H1 (cell line): ENCODE measurements at regions not wholly inside any gene's neighbourhood (a gene's known extent, or its start where the extent isn't known, plus 50 kb on each side); places are given as distances from the start of the nearest gene placed in this dataset.

Source experiments
- CTCF ChIA-PET: fragments of 300-600 bp; sonication (Branson Sonifier 250); formaldehyde crosslinking; loops from one replicate; lab custom pipeline; 2021; ENCODE audit not compliant: partially characterized antibody; lab: Charles Lee
- POLR2A ChIA-PET: fragments of 300-600 bp; sonication (Branson Sonifier 250); formaldehyde crosslinking; loops from one replicate; lab custom pipeline; 2021; ENCODE audit warnings: inconsistent platforms; ENCODE audit not compliant: partially characterized antibody; lab: Charles Lee
- DNase-seq, 2 experiments: peaks; one replicate each; pipeline versions ENCODE4 v3.0.0 to v3.0.0-alpha.2; 2010 to 2022; ENCODE audit warnings: low spot score in 2 of 2, low read depth in 1 of 2, mixed read lengths in 1 of 2
- FAIRE-seq: peaks from 2 replicates; lab custom pipeline; 2011; peaks lifted over from hg19 to GRCh38; lab: Jason Lieb, UNC
- H2AFZ ChIP-seq: 2 replicates; pipeline ENCODE4 v1.8.1; 2012; ENCODE audit warnings: low read length, inconsistent platforms
- H2AK5ac ChIP-seq: 2 replicates; pipeline ENCODE4 v1.6.1; 2013; ENCODE audit warnings: low read depth, low read length
- H2BK120ac ChIP-seq: replicated peaks from 2 replicates; pipeline ENCODE3; 2013; ENCODE audit warnings: low read depth, low read length, inconsistent platforms
- H2BK12ac ChIP-seq: 2 replicates; pipeline ENCODE4 v1.6.1; 2013; ENCODE audit warnings: low read depth, low read length
- H2BK15ac ChIP-seq: 2 replicates; pipeline ENCODE4 v1.6.1; 2013; ENCODE audit warnings: low read length
- H2BK20ac ChIP-seq: 2 replicates; pipeline ENCODE4 v1.6.1; 2013; ENCODE audit warnings: low read length
- H2BK5ac ChIP-seq: 2 replicates; pipeline ENCODE4 v1.6.1; 2013; ENCODE audit warnings: low read depth, low read length
- H3K14ac ChIP-seq: 2 replicates; pipeline ENCODE4 v1.6.1; 2013; ENCODE audit warnings: inconsistent platforms; ENCODE audit not compliant: insufficient read length
- H3K18ac ChIP-seq: 2 replicates; pipeline ENCODE4 v1.6.1; 2013; ENCODE audit warnings: low read length; ENCODE audit errors: extremely low read depth
- H3K23ac ChIP-seq: 2 replicates; pipeline ENCODE4 v1.6.1; 2013; ENCODE audit warnings: inconsistent platforms; ENCODE audit not compliant: insufficient read length
- H3K23me2 ChIP-seq: 2 replicates; pipeline ENCODE4 v1.6.1; 2013; ENCODE audit warnings: low read depth, low read length
- H3K27ac ChIP-seq: 2 replicates; pipeline ENCODE4 v1.6.1; 2011; ENCODE audit warnings: low read depth, low read length, inconsistent platforms
- H3K27me3 ChIP-seq, 4 experiments: replicated peaks in 1 of 4; 1 replicate in 1 of 4; 2 replicates in 3 of 4; pipeline versions ENCODE4 v1.6.1 to v1.8.1; 2011 to 2013; ENCODE audit warnings: low read length in 3 of 4, mild to moderate bottlenecking in 3 of 4, inconsistent platforms in 2 of 4, mixed read lengths in 2 of 4, moderate library complexity in 1 of 4; ENCODE audit not compliant: control insufficient read depth in 3 of 4, insufficient read depth in 3 of 4; ENCODE audit errors: extremely low read depth in 1 of 4
- H3K36me3 ChIP-seq, 4 experiments: 2 replicates each; pipeline versions ENCODE4 v1.6.1 to v1.8.1; 2011 to 2013; ENCODE audit warnings: mild to moderate bottlenecking in 4 of 4, low read length in 3 of 4, moderate library complexity in 2 of 4, control low read depth in 1 of 4, inconsistent platforms in 1 of 4; ENCODE audit not compliant: insufficient read depth in 4 of 4, control insufficient read depth in 2 of 4
- H3K4ac ChIP-seq: replicated peaks from 2 replicates; pipeline ENCODE3; 2013; ENCODE audit warnings: low read length, low read depth, mixed read lengths, inconsistent platforms; ENCODE audit not compliant: insufficient read length
- H3K4me1 ChIP-seq, 4 experiments: replicated peaks in 1 of 4; 1 replicate in 1 of 4; 2 replicates in 3 of 4; pipeline versions ENCODE4 v1.6.1 to v1.8.1; 2011 to 2013; ENCODE audit warnings: low read length in 3 of 4, inconsistent platforms in 2 of 4, mixed read lengths in 1 of 4; ENCODE audit not compliant: insufficient read depth in 4 of 4, control insufficient read depth in 3 of 4
- H3K4me2 ChIP-seq, 2 experiments: 2 replicates each; pipeline versions ENCODE4 v1.6.1 to v1.8.1; 2011 to 2013; ENCODE audit warnings: low read depth in 2 of 2, low read length in 2 of 2, control low read depth in 1 of 2, inconsistent platforms in 1 of 2, mild to moderate bottlenecking in 1 of 2; ENCODE audit not compliant: insufficient read depth in 1 of 2
- H3K4me3 ChIP-seq, 4 experiments: fragments of 200-600, 300-600 bp in 1 of 4; sonication (generic), shearing (Covaris generic), sonication (Bioruptor Twin) in 1 of 4; 2 replicates each; pipeline versions ENCODE4 v1.5.1 to v1.8.1; 2011 to 2016; ENCODE audit warnings: low read length in 4 of 4, low read depth in 3 of 4, control low read depth in 2 of 4, inconsistent platforms in 2 of 4, mild to moderate bottlenecking in 2 of 4, mixed read lengths in 1 of 4, moderate library complexity in 1 of 4; ENCODE audit not compliant: insufficient read depth in 2 of 4; ENCODE audit errors: extremely low read depth in 1 of 4
- H3K56ac ChIP-seq: replicated peaks from 2 replicates; pipeline ENCODE3; 2013; ENCODE audit warnings: low read depth, mild to moderate bottlenecking, mixed read lengths, low read length, inconsistent platforms; ENCODE audit not compliant: insufficient read length
- H3K79me1 ChIP-seq: 2 replicates; pipeline ENCODE4 v1.6.1; 2013; ENCODE audit warnings: low read depth, low read length, control low read depth
- H3K79me2 ChIP-seq, 2 experiments: 2 replicates each; pipeline versions ENCODE4 v1.6.1 to v1.8.1; 2012 to 2013; ENCODE audit warnings: low read length in 2 of 2, mild to moderate bottlenecking in 2 of 2, inconsistent platforms in 1 of 2; ENCODE audit not compliant: insufficient read depth in 2 of 2, control insufficient read depth in 1 of 2
- H3K9ac ChIP-seq, 4 experiments: replicated peaks in 1 of 4; 1 replicate in 1 of 4; 2 replicates in 3 of 4; pipeline versions ENCODE4 v1.6.1 to v1.8.1; 2011 to 2013; ENCODE audit warnings: low read depth in 3 of 4, low read length in 3 of 4, control low read depth in 2 of 4, mild to moderate bottlenecking in 2 of 4, moderate library complexity in 2 of 4, inconsistent platforms in 1 of 4; ENCODE audit errors: extremely low read depth in 1 of 4
- H3K9me3 ChIP-seq, 2 experiments: 2 replicates each; pipeline versions ENCODE4 v1.6.1 to v1.8.1; 2012 to 2013; ENCODE audit warnings: mild to moderate bottlenecking in 2 of 2, moderate library complexity in 2 of 2, control low read depth in 1 of 2, inconsistent platforms in 1 of 2, low read depth in 1 of 2, low read length in 1 of 2, mixed read lengths in 1 of 2; ENCODE audit not compliant: insufficient read depth in 2 of 2
- H4K20me1 ChIP-seq, 2 experiments: replicated peaks in 1 of 2; 2 replicates each; pipeline versions ENCODE3 to v1.8.1; 2011 to 2013; ENCODE audit warnings: inconsistent platforms in 2 of 2, low read length in 2 of 2, mild to moderate bottlenecking in 1 of 2; ENCODE audit not compliant: insufficient read depth in 2 of 2, control insufficient read depth in 1 of 2
- H4K5ac ChIP-seq: 2 replicates; pipeline ENCODE4 v1.6.1; 2013; ENCODE audit warnings: low read length, low read depth, mixed read lengths, inconsistent platforms; ENCODE audit not compliant: insufficient read length
- H4K8ac ChIP-seq: 2 replicates; pipeline ENCODE4 v1.8.0; 2013; ENCODE audit warnings: mild to moderate bottlenecking, moderate library complexity, low read length, inconsistent platforms; ENCODE audit not compliant: insufficient read depth; ENCODE audit errors: extremely low read depth
- H4K91ac ChIP-seq: replicated peaks from 2 replicates; pipeline ENCODE3; 2013; ENCODE audit warnings: low read length, mixed read lengths, inconsistent platforms; ENCODE audit not compliant: insufficient read length
- CTBP2 ChIP-seq: IDR thresholded peaks from 2 replicates; pipeline ENCODE4 v1.7.0; 2011; ENCODE audit warnings: borderline replicate concordance, mild to moderate bottlenecking, moderate library complexity, mixed read lengths, low read length; ENCODE audit not compliant: insufficient read depth, insufficient read length
- GTF2F1 ChIP-seq: IDR thresholded peaks from 2 replicates; pipeline ENCODE4 v1.6.1; 2012; ENCODE audit warnings: low read depth, low read length, improper control_type of control experiment, borderline replicate concordance
- MAFK ChIP-seq: IDR thresholded peaks from 2 replicates; pipeline ENCODE4 v1.6.1; 2012; ENCODE audit warnings: low read depth, mild to moderate bottlenecking, improper control_type of control experiment, low read length
- POLR2A ChIP-seq, 2 experiments: IDR thresholded peaks; 1 replicate in 1 of 2; 2 replicates in 1 of 2; pipeline ENCODE4 v1.6.1; 2011; ENCODE audit warnings: low read depth in 2 of 2, low read length in 2 of 2, mild to moderate bottlenecking in 2 of 2; ENCODE audit errors: control extremely low read depth in 1 of 2
- RFX5 ChIP-seq: IDR thresholded peaks from 2 replicates; pipeline ENCODE4 v1.6.1; 2011; ENCODE audit warnings: low read depth, low read length, improper control_type of control experiment, borderline replicate concordance
- RNF2 ChIP-seq: fragments of 200-900, 300-1000 bp; sonication (generic); IDR thresholded peaks from 2 replicates; pipeline ENCODE4 v1.7.1; 2016; ENCODE audit warnings: borderline replicate concordance, low read depth, mild to moderate bottlenecking, antibody characterized with exemption, low read length; ENCODE audit not compliant: poor library complexity, severe bottlenecking; ENCODE audit errors: missing control alignments
- SIN3A ChIP-seq, 2 experiments: IDR thresholded peaks in 1 of 2; conservative IDR thresholded peaks in 1 of 2; 2 replicates each; pipeline ENCODE4 v1.6.1; 2011 to 2012; ENCODE audit warnings: low read length in 2 of 2, improper control_type of control experiment in 1 of 2, low read depth in 1 of 2, mild to moderate bottlenecking in 1 of 2
- SIX5 ChIP-seq: IDR thresholded peaks from 2 replicates; pipeline ENCODE4 v1.6.1; 2011; ENCODE audit warnings: mild to moderate bottlenecking, low read depth, low read length
- SP2 ChIP-seq: IDR thresholded peaks from 2 replicates; pipeline ENCODE4 v1.6.1; 2012; ENCODE audit warnings: mild to moderate bottlenecking, low read length, inconsistent platforms
- SRF ChIP-seq: IDR thresholded peaks from 2 replicates; pipeline ENCODE4 v1.6.1; 2011; ENCODE audit warnings: mild to moderate bottlenecking, low read depth, low read length, moderate library complexity
- WGBS, 2 experiments: shearing (Covaris generic) in 1 of 2; methylation state at CpG; one replicate each; pipeline versions ENCODE4 v1.1.6 to v1.1.7; 2013 to 2015; ENCODE audit warnings: low lambda C conversion rate in 2 of 2, mixed read lengths in 2 of 2, inconsistent platforms in 1 of 2, low coverage in 1 of 2, missing lambda C conversion rate in 1 of 2; ENCODE audit not compliant: insufficient replicate concordance in 2 of 2, insufficient coverage in 1 of 2, insufficient read length in 1 of 2; ENCODE audit errors: extremely low coverage in 1 of 2, missing lambda C conversion rate in 1 of 2; 5-methylcytosine and 5-hydroxymethylcytosine counted together

- Histone ChIP-seq H3K36me3 (no peaks in the 10 kb centered on the region), H3K14ac (no peak overlapping the region), H3K4me3 (no peak overlapping the region), H3K9ac (no peak overlapping the region), H3K9me3 (0 out of 4 replicates have a peak, but pooled peaks cover 0 to 3% of the 10 kb centered on the region in 2 experiments), H3K23me2 (no peaks in the 10 kb centered on the region), H3K27me3 (no peaks in the 10 kb centered on the region), H3K79me1 (no peaks in the 10 kb centered on the region), H3K4me1 (no peaks in the 10 kb centered on the region), H4K5ac (no peak overlapping the region), H4K8ac (no peak overlapping the region), H3K79me2 (no peaks in the 10 kb centered on the region), H2AFZ (no peak overlapping the region), H2BK20ac (no peak overlapping the region), H2BK15ac (no peak overlapping the region), H3K4me2 (no peak overlapping the region), H4K91ac (no peak overlapping the region), H2BK12ac (no peak overlapping the region), H2BK5ac (no peak overlapping the region), H4K20me1 (no peaks in the 10 kb centered on the region), H3K23ac (no peak overlapping the region), H3K4ac (no peak overlapping the region), H3K27ac (no peak overlapping the region), H3K18ac (no peak overlapping the region), H2BK120ac (no peak overlapping the region), H2AK5ac (no peak overlapping the region), H3K56ac (no peak overlapping the region)
- ChIA-PET POLR2A (no interaction called here), CTCF (no interaction called here)
- no peak for FAIRE-seq
- 100% methylated on average over 1 of the region's 1 CpG; no CpG with 5 or more reads in 1 of the 2 experiments for WGBS, 2 experiments
- TF ChIP-seq MAFK (no peak), SRF (no peak), RNF2 (no peak), SP2 (no peak), RFX5 (no peak), SIX5 (no peak), POLR2A (IDR thresholded peaks at IDR 0.05; ENCODE audit: control extremely low read depth in 1 of 2, low read depth in 2 of 2, low read length in 2 of 2) (no peak), CTBP2 (no peak), SIN3A (conservative IDR thresholded peaks at IDR 0.05 in 1 of 2, IDR thresholded peaks at IDR 0.05 in 1 of 2; ENCODE audit: low read depth in 1 of 2, low read length in 2 of 2) (no peak), GTF2F1 (no peak)
- DNase-seq, result no peak
Measured at GRCh38 chr3:187871848-187872247, 126.6 kb upstream of the BCL6 start.
